Sigmoid colon (tissue), 4 donors: ENCODE measurements at regions not wholly inside any gene's neighbourhood (a gene's known extent, or its start where the extent isn't known, plus 50 kb on each side); places are given as distances from the start of the nearest gene placed in this dataset.

ENCODE experiments used
- CTCF ChIP-seq, 4 experiments: fragments of 450-650 bp in 3 of 4; fragments of 200-600 bp in 1 of 4; IDR thresholded peaks; one replicate each; pipeline ENCODE4 v1.5.1; 2016 to 2019; ENCODE audit warnings: antibody characterized with exemption in 4 of 4, mild to moderate bottlenecking in 3 of 4, moderate library complexity in 2 of 4
- EP300 ChIP-seq, 4 donors: sonication (generic); formaldehyde crosslinking; IDR thresholded peaks; one replicate each; pipeline ENCODE4 v1.6.1; 2017; ENCODE audit warnings: antibody characterized with exemption in 4 of 4
- POLR2A ChIP-seq, 2 donors: fragments of 450-650 bp; IDR thresholded peaks; one replicate each; pipeline ENCODE4 v1.6.1; 2016; ENCODE audit warnings: antibody characterized with exemption in 2 of 2, mild to moderate bottlenecking in 2 of 2, moderate library complexity in 2 of 2
- POLR2AphosphoS5 ChIP-seq, 4 donors: sonication (generic); formaldehyde crosslinking; IDR thresholded peaks; one replicate each; pipeline ENCODE4 v1.6.1; 2017; ENCODE audit warnings: antibody characterized with exemption in 4 of 4

- TF ChIP-seq CTCF (IDR thresholded peaks at IDR 0.05) = no peak
- no peak for TF ChIP-seq POLR2A (IDR thresholded peaks at IDR 0.05)
- TF ChIP-seq POLR2AphosphoS5 (IDR thresholded peaks at IDR 0.05) = no peak
- TF ChIP-seq EP300 (IDR thresholded peaks at IDR 0.05) = no peak
These were observed 1469.7 kb downstream of the AACS start for GRCh38 chr12:126534942-126535341.
